GM12875 (cell line): ENCODE measurements at regions not wholly inside any gene's neighbourhood (a gene's known extent, or its start where the extent isn't known, plus 50 kb on each side); places are given as distances from the start of the nearest gene placed in this dataset.

ENCODE experiments used
- H3K4me3 ChIP-seq: one replicate; pipeline ENCODE4 v1.5.1; 2011; ENCODE audit warnings: low read depth, low read length, control low read depth
- CTCF ChIP-seq: IDR thresholded peaks from 2 replicates; pipeline ENCODE4 v1.5.1; 2011; ENCODE audit warnings: low read depth, mild to moderate bottlenecking, control low read depth, inconsistent platforms, low read length, moderate library complexity, borderline replicate concordance; ENCODE audit not compliant: insufficient read depth

GRCh38 chr5:124416627-124417026, 329.8 kb downstream of the ZNF608 start:
- no peak for TF ChIP-seq CTCF
- no peak overlapping the region for H3K4me3 ChIP-seq

GRCh38 chr5:124414973-124415372, 331.5 kb downstream of the ZNF608 start:
- TF ChIP-seq CTCF, result no peak
- H3K4me3 ChIP-seq, result no peak overlapping the region

- H3K4me3 ChIP-seq, result no peak overlapping the region
Measured at GRCh38 chr5:124410539-124411488, 335.6 kb downstream of the ZNF608 start.

GRCh38 chr5:124408738-124409453, 337.5 kb downstream of the ZNF608 start:
- no peak for TF ChIP-seq CTCF
- H3K4me3 ChIP-seq, result no peak overlapping the region

More at GRCh38 chr5:124410539-124411488, 335.6 kb downstream of the ZNF608 start:
- no peak for TF ChIP-seq CTCF

DNA sequence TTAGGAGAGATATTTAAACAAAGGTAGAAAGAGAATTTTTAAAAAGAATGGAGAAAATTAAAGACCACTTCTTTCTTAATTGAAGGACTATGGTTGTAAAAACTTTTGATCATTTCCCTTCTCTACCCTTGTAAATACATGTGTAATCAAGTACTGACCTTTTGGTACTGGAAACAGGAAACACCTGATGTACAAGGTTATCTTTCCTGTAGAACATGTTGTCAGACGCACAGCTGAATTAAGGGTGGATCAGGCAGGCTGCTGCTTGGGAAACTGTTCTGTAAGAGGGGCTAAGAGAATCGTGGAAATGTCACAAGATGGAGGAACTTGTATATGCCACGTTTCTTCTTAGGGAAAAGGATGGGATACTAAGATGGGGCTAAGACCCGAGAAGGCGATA, 341.6 kb downstream of the ZNF608 start:
- no peak for TF ChIP-seq CTCF

DNA sequence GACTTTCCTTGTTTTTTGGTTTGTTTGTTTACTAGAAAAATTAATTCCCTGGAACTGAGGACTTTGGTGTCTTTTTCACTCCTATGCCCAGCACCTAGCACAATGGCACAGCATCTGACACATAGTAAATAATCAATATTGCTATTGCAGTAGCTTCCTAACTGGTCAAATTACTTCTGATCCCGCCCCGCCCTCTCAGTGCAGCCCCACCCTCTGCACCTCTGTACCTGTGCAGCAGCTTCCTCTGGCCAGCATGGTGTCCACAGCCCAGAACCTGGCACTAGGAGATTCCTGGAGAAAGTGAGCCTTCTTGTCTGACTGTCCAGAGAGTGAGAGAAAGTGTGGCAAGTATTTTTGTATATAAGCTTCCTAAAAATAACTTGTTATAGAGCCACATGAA, 343.2 kb downstream of the ZNF608 start:
- H3K4me3 ChIP-seq, result no peak overlapping the region
- TF ChIP-seq CTCF, result no peak

More for the DNA sequence above, 341.6 kb downstream of the ZNF608 start:
- no peak overlapping the region for H3K4me3 ChIP-seq
